IMR-90 (cell line): ENCODE measurements at regions not wholly inside any gene's neighbourhood (a gene's known extent, or its start where the extent isn't known, plus 50 kb on each side); places are given as distances from the start of the nearest gene placed in this dataset.
"Not testable (repeated sequence)": the region's sequence is repeated elsewhere in the genome, so short reads cannot be mapped to it uniquely, and the experiment has no call there.

Experiments
- CTCF ChIP-seq: conservative IDR thresholded peaks from 2 replicates; pipeline ENCODE4 v1.5.1; 2012; ENCODE audit warnings: mild to moderate bottlenecking, low read depth, low read length, improper control_type of control experiment
- FOS ChIP-seq: fragments of 150-350 bp; IDR thresholded peaks from 2 replicates; pipeline ENCODE4 v1.6.1; 2016; ENCODE audit warnings: low read depth, low read length
- MXI1 ChIP-seq: IDR thresholded peaks from 2 replicates; pipeline ENCODE4 v1.6.1; 2012; ENCODE audit warnings: low read depth, mild to moderate bottlenecking, low read length, moderate library complexity, borderline replicate concordance
- POLR2A ChIP-seq: IDR thresholded peaks from 2 replicates; pipeline ENCODE4 v1.6.1; 2012; ENCODE audit warnings: mild to moderate bottlenecking, low read depth, low read length
- TF ChIP-seq, protein P1 (sequence below): fragments of 150-350 bp; IDR thresholded peaks from 2 replicates; pipeline ENCODE4 v1.6.1; 2017; ENCODE audit warnings: mild to moderate bottlenecking, antibody characterized with exemption, low read length, low read depth

DNA sequence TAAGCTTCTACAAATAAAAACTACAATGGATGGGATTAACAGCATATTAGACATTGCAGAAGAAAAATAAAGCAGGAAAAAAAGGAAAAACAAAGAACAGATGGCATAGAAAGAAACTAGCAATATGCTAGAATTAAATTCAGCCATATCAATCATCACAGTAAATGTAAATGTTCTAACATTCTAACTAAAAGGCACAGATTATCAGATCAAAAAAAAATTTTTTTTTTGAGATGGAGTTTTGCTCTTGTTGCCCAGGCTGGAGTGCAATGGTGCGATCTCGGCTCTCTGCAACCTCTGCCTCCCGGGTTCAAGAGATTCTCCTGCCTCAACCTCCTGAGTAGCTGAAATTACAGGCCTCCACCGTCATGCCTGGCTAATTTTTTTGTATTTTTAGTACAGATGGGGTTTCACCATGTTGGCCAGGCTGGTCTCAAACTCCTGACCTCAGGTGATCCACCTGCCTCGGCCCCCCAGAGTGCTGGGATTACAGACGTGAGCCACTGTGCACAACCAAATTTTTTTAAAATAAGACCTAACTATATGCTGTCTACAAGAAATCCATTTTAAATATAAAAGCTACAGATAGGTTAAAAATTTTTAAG is 50.7 kb upstream of the GATA2 start:
- not testable (repeated sequence) for TF ChIP-seq CTCF, FOS, POLR2A, MXI1
- TF ChIP-seq, protein P1, sequence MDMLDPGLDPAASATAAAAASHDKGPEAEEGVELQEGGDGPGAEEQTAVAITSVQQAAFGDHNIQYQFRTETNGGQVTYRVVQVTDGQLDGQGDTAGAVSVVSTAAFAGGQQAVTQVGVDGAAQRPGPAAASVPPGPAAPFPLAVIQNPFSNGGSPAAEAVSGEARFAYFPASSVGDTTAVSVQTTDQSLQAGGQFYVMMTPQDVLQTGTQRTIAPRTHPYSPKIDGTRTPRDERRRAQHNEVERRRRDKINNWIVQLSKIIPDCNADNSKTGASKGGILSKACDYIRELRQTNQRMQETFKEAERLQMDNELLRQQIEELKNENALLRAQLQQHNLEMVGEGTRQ: not testable (repeated sequence)
